CD4-positive, CD25-positive, alpha-beta regulatory T cell (primary cell): ENCODE measurements at regions not wholly inside any gene's neighbourhood (a gene's known extent, or its start where the extent isn't known, plus 50 kb on each side); places are given as distances from the start of the nearest gene placed in this dataset.

Experiments
- ATAC-seq, 2 donors: fragments of 150-1000 bp; cut with Tn5 transposase; one replicate each; pipeline ENCODE4 v1.10.0; 2021; ENCODE audit warnings: low read depth in 2 of 2, moderate number of reproducible peaks in 2 of 2, moderate library complexity in 1 of 2
- DNase-seq, 3 donors: peaks; one replicate each; pipeline versions ENCODE4 v3.0.0 to v3.0.0-alpha.2; 2012 to 2022; ENCODE audit warnings: mixed read lengths in 1 of 3
- H3K27ac ChIP-seq: one replicate; pipeline ENCODE4 v1.7.0; 2013; ENCODE audit warnings: mild to moderate bottlenecking, low read length; ENCODE audit not compliant: insufficient read depth, poor library complexity, severe bottlenecking
- H3K27me3 ChIP-seq: one replicate; pipeline ENCODE4 v1.7.0; 2013; ENCODE audit warnings: low read length; ENCODE audit not compliant: control insufficient read depth, insufficient read depth
- H3K36me3 ChIP-seq: one replicate; pipeline ENCODE4 v1.7.0; 2013; ENCODE audit warnings: mild to moderate bottlenecking, low read length, moderate library complexity; ENCODE audit not compliant: control insufficient read depth, insufficient read depth
- H3K4me1 ChIP-seq: 2 replicates; pipeline ENCODE4 v1.7.0; 2013; ENCODE audit warnings: mild to moderate bottlenecking, low read length; ENCODE audit not compliant: insufficient read depth, control insufficient read depth, poor library complexity, severe bottlenecking
- H3K4me3 ChIP-seq: one replicate; pipeline ENCODE4 v1.7.0; 2013; ENCODE audit warnings: low read depth, mild to moderate bottlenecking, low read length, moderate library complexity
- H3K9me3 ChIP-seq, 2 experiments: 1 replicate in 1 of 2; 2 replicates in 1 of 2; pipeline ENCODE4 v1.7.0; 2013; ENCODE audit warnings: low read length in 2 of 2, mild to moderate bottlenecking in 1 of 2, moderate library complexity in 1 of 2; ENCODE audit not compliant: control insufficient read depth in 2 of 2
- H3K27ac Mint-ChIP-seq, 3 donors: one replicate each; pipeline ENCODE4 v1.8.0; 2020 to 2022; ENCODE audit warnings: mild to moderate bottlenecking in 3 of 3, mixed read lengths in 3 of 3, moderate library complexity in 2 of 3
- H3K27me3 Mint-ChIP-seq: one replicate; pipeline ENCODE4 v1.8.0; 2022; ENCODE audit warnings: mild to moderate bottlenecking, mixed read lengths
- H3K36me3 Mint-ChIP-seq: one replicate; pipeline ENCODE4 v1.8.0; 2020; ENCODE audit warnings: mixed read lengths
- H3K4me1 Mint-ChIP-seq, 4 donors: one replicate each; pipeline ENCODE4 v1.8.0; 2020 to 2022; ENCODE audit warnings: mixed read lengths in 4 of 4, mild to moderate bottlenecking in 1 of 4
- H3K4me3 Mint-ChIP-seq, 4 donors: one replicate each; pipeline ENCODE4 v1.8.0; 2020 to 2022; ENCODE audit warnings: mild to moderate bottlenecking in 4 of 4, mixed read lengths in 4 of 4, moderate library complexity in 3 of 4
- H3K9me3 Mint-ChIP-seq, 7 donors: one replicate each; pipeline ENCODE4 v1.8.0; 2020 to 2022; ENCODE audit warnings: mixed read lengths in 7 of 7, mild to moderate bottlenecking in 3 of 7, moderate library complexity in 2 of 7

GRCh38 chr10:107855301-107856046 is 691.0 kb upstream of the SORCS1 start:
- no peak overlapping the region for H3K4me3 ChIP-seq
- no peak for DNase-seq
- no peaks in the 10 kb centered on the region for H3K27me3 Mint-ChIP-seq
- no peak for ATAC-seq
- no peaks in the 10 kb centered on the region for H3K36me3 Mint-ChIP-seq
- no peaks in the 10 kb centered on the region for H3K9me3 ChIP-seq
- no peaks in the 10 kb centered on the region for H3K4me1 ChIP-seq
- no peaks in the 10 kb centered on the region for H3K36me3 ChIP-seq
- H3K9me3 Mint-ChIP-seq = peaks cover 2 to 20% (median 7%) of the 10 kb centered on the region in 7 donors
- no peaks in the 10 kb centered on the region for H3K27me3 ChIP-seq
- H3K27ac Mint-ChIP-seq = no peak overlapping the region
- no peak overlapping the region for H3K4me3 Mint-ChIP-seq
- H3K4me1 Mint-ChIP-seq = no peaks in the 10 kb centered on the region
- no peak overlapping the region for H3K27ac ChIP-seq

- Histone ChIP-seq H3K9me3 (peaks cover 0 to 7% of the 10 kb centered on the region in 2 experiments), H3K4me1 (no peaks in the 10 kb centered on the region), H3K4me3 (no peak overlapping the region), H3K27ac (no peak overlapping the region), H3K27me3 (no peaks in the 10 kb centered on the region), H3K36me3 (no peaks in the 10 kb centered on the region)
- Mint-ChIP-seq H3K4me1 (no peaks in the 10 kb centered on the region), H3K9me3 (peaks cover 3 to 18% (median 6%) of the 10 kb centered on the region in 7 donors), H3K4me3 (no peak overlapping the region), H3K27me3 (no peaks in the 10 kb centered on the region), H3K36me3 (no peaks in the 10 kb centered on the region), H3K27ac (no peak overlapping the region)
- DNase-seq = no peak
- no peak for ATAC-seq
Measured at GRCh38 chr10:107848726-107849360, 684.3 kb upstream of the SORCS1 start.

- peaks cover 0 to 7% of the 10 kb centered on the region in 2 experiments for H3K9me3 ChIP-seq
- H3K27me3 ChIP-seq = no peaks in the 10 kb centered on the region
- H3K4me1 ChIP-seq = no peaks in the 10 kb centered on the region
- H3K36me3 Mint-ChIP-seq = no peaks in the 10 kb centered on the region
- H3K4me3 ChIP-seq = no peak overlapping the region
- ATAC-seq (no peak), DNase-seq (no peak)
- H3K27ac ChIP-seq = no peak overlapping the region
- no peak overlapping the region for H3K27ac Mint-ChIP-seq
- no peaks in the 10 kb centered on the region for H3K36me3 ChIP-seq
- H3K4me1 Mint-ChIP-seq = no peaks in the 10 kb centered on the region
- no peak overlapping the region for H3K4me3 Mint-ChIP-seq
- no peaks in the 10 kb centered on the region for H3K27me3 Mint-ChIP-seq
- H3K9me3 Mint-ChIP-seq = peaks cover 1 to 18% (median 6%) of the 10 kb centered on the region in 7 donors
Measured at GRCh38 chr10:107847620-107848019, 683.1 kb upstream of the SORCS1 start.

- H3K4me3 Mint-ChIP-seq = no peak overlapping the region
- no peak overlapping the region for H3K27ac Mint-ChIP-seq
- H3K4me3 ChIP-seq = no peak overlapping the region
- no peaks in the 10 kb centered on the region for H3K27me3 Mint-ChIP-seq
- no peak overlapping the region for H3K27ac ChIP-seq
- ATAC-seq = no peak
- H3K4me1 Mint-ChIP-seq = no peaks in the 10 kb centered on the region
- DNase-seq = no peak
- no peaks in the 10 kb centered on the region for H3K36me3 Mint-ChIP-seq
- peaks cover 0 to 3% of the 10 kb centered on the region in 2 experiments for H3K9me3 ChIP-seq
- no peaks in the 10 kb centered on the region for H3K27me3 ChIP-seq
- H3K9me3 Mint-ChIP-seq = peaks cover 0 to 37% (median 10%) of the 10 kb centered on the region in 7 donors
- no peaks in the 10 kb centered on the region for H3K36me3 ChIP-seq
- no peaks in the 10 kb centered on the region for H3K4me1 ChIP-seq
Measured at GRCh38 chr10:107834706-107835105, 670.2 kb upstream of the SORCS1 start.

- no peak for ATAC-seq
- Mint-ChIP-seq H3K4me1 (no peaks in the 10 kb centered on the region), H3K36me3 (no peaks in the 10 kb centered on the region), H3K4me3 (peak overlapping the region in 1 of 4 donors; percentile 15), H3K27ac (no peak overlapping the region), H3K9me3 (peaks cover 0 to 39% (median 10%) of the 10 kb centered on the region in 7 donors), H3K27me3 (no peaks in the 10 kb centered on the region)
- Histone ChIP-seq H3K9me3 (peaks cover 0 to 3% of the 10 kb centered on the region in 2 experiments), H3K4me3 (no peak overlapping the region), H3K4me1 (no peaks in the 10 kb centered on the region), H3K27me3 (no peaks in the 10 kb centered on the region), H3K36me3 (no peaks in the 10 kb centered on the region), H3K27ac (no peak overlapping the region)
- no peak for DNase-seq
Measured at GRCh38 chr10:107831772-107832171, 667.3 kb upstream of the SORCS1 start.

GRCh38 chr10:107829161-107829560 is 664.7 kb upstream of the SORCS1 start:
- peaks cover 5 to 34% (median 10%) of the 10 kb centered on the region in 7 donors for H3K9me3 Mint-ChIP-seq
- Histone ChIP-seq H3K4me1 (no peaks in the 10 kb centered on the region), H3K4me3 (no peak overlapping the region), H3K36me3 (no peaks in the 10 kb centered on the region), H3K27me3 (no peaks in the 10 kb centered on the region), H3K27ac (no peak overlapping the region), H3K9me3 (peaks cover 0 to 3% of the 10 kb centered on the region in 2 experiments)
- ATAC-seq (no peak), DNase-seq (no peak)
- no peaks in the 10 kb centered on the region for H3K4me1 Mint-ChIP-seq
- no peaks in the 10 kb centered on the region for H3K36me3 Mint-ChIP-seq
- no peak overlapping the region for H3K27ac Mint-ChIP-seq
- no peaks in the 10 kb centered on the region for H3K27me3 Mint-ChIP-seq
- H3K4me3 Mint-ChIP-seq = no peak overlapping the region

- H3K27me3 Mint-ChIP-seq = no peaks in the 10 kb centered on the region
- no peak overlapping the region for H3K4me3 Mint-ChIP-seq
- no peaks in the 10 kb centered on the region for H3K36me3 ChIP-seq
- peaks cover 2 to 27% (median 10%) of the 10 kb centered on the region in 7 donors for H3K9me3 Mint-ChIP-seq
- H3K27ac ChIP-seq = no peak overlapping the region
- H3K4me1 ChIP-seq = no peaks in the 10 kb centered on the region
- ATAC-seq = no peak
- H3K4me3 ChIP-seq = no peak overlapping the region
- no peaks in the 10 kb centered on the region for H3K9me3 ChIP-seq
- H3K36me3 Mint-ChIP-seq = no peaks in the 10 kb centered on the region
- no peak for DNase-seq
- no peaks in the 10 kb centered on the region for H3K27me3 ChIP-seq
- H3K27ac Mint-ChIP-seq = no peak overlapping the region
- H3K4me1 Mint-ChIP-seq = no peaks in the 10 kb centered on the region
Measured at GRCh38 chr10:107826171-107826570, 661.7 kb upstream of the SORCS1 start.
